ENCODE measurements at regions not wholly inside any gene's neighbourhood (a gene's known extent, or its start where the extent isn't known, plus 50 kb on each side); places are given as distances from the start of the nearest gene placed in this dataset.

- no peak for TF ChIP-seq CTCF (conservative IDR thresholded peaks at IDR 0.05 in 1 of 2, IDR thresholded peaks at IDR 0.05 in 1 of 2; ENCODE audit: extremely low read depth in 1 of 2, insufficient read depth in 1 of 2, low read depth in 1 of 2, low read length in 2 of 2)
- no peak for TF ChIP-seq EZH2 (IDR thresholded peaks at IDR 0.05; ENCODE audit: borderline replicate concordance, low read length)
Measured at GRCh38 chr20:24894967-24895366, 54.1 kb upstream of the CST7 start.
